GM18508 (cell line): ENCODE measurements at regions not wholly inside any gene's neighbourhood (a gene's known extent, or its start where the extent isn't known, plus 50 kb on each side); places are given as distances from the start of the nearest gene placed in this dataset.
"Not testable (repeated sequence)": the region's sequence is repeated elsewhere in the genome, so short reads cannot be mapped to it uniquely, and the experiment has no call there.

ENCODE experiments used
- ATAC-seq: cut with Tn5 transposase; IDR thresholded peaks from one replicate; pipeline ENCODE4 v1.9.1; 2021; ENCODE audit warnings: moderate number of reproducible peaks; ENCODE audit not compliant: insufficient read depth, unreplicated experiment

DNA sequence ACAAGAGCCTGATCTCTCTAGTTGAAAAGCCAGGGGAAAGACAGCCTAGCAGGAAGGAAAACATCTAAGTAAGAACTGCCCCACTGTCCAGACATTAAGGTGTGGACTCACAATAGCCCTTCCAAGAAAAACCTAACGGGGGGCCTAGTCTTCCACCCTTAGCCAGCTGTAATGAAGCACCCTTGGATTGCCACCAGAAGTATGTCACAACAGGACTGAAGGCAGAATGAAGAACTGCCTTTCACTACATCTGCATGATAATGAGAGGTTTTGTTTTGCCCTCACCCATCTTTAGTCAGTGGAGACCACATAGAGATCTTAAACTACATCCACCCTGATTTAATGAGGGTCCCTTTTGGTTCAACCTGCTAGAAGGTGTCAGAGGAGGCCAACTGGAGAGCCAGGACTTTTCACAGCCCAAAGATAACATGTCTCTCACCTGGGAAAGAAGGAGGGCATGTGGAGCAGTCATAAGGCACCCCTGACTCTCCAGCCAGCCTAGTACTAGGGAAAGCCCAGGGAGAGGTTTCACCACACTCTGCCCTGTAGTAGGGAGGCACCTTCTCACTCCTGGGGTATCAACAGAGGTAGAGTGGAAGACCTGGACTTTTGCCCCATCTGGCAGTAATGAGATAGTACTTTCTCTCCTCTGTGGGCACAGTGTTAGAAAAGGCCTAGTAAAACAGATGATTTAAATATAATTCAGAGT lies 1017.4 kb upstream of the MANEA start:
- ATAC-seq, result no peak

DNA sequence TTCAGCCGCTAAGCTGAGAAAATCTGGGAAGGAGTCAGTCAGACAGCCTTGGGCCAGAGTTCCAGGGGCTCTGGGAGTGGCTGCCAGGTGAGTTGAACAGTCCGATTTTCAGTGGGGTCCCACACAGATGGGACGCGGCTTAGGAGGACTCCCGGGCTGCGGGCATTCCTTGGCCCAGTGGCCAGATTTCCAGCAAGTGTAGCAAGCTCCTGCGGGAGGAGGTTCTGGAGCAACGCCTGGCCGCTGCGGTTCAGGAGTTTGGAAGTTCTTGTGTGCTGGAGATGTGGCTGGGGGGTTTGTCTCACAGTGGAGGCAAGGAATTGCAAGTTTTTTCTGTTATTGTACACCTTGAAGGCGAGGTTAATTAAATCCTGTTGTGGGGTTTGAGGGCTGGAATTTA lies 1020.1 kb upstream of the MANEA start:
- not testable (repeated sequence) for ATAC-seq

DNA sequence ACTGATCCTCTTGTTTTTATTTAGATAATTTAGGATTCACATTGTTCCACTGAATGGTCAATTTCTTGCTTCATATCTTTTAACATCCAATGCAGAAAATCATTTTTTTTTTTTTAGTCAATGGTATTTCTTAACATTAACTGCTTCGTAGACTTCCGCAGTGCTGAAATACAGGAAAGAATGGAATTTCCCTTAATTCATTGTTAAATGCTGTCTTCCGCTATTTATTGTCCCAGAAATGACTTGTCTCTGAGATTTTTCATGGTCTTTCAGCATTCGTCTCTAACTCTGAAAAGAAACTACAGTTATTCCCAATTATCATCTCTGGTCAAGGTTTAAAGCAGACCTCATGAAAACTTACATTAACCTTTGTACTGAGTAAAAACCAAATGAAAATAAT lies 1029.1 kb upstream of the MANEA start:
- no peak for ATAC-seq

DNA sequence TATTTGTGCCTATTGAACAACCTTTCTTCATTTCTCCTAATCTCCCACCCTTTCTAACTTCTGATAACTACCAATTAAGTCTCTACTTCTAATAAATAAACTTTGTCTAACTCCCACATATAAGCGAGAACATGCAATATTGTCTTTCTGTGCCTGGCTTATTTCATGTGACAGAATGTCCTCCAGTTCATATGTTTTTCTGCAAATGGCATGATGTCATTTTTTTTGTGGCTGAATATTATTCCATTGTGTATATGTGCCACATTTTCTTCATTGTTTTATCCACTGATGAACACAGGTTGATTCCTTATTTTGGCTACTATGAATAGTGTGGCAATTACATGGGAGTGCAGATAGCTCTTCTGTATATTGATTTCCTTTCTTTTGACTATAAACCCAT lies 1041.5 kb upstream of the MANEA start:
- no peak for ATAC-seq

DNA sequence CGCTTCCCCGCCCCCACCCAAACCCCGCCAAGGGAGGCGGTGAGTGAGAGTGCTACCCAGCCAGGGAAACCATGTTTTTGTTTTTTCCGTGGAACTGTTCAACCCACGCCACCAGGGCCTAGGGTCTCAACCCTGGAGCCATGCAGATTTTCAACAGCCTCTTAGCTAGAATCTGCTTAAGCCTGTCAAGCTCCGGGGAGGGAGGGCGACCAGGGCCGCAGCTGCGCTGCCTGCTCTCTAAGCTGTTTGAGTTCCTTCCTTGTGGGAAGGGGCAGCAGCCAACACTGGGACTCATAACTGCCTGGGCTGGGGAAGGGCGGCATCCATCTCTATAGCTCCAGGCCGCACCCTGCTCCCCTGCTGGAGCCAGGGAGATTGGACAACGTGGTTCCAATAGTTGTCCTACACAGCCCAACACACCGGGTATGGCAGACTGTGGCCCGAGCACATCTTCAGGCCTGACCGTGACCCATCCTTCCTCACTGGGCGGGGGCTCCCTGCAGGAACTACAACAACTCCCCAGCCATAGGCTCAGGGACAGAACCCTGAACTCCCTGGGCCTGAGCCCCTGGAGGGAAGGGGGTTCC lies 1065.7 kb upstream of the MANEA start:
- ATAC-seq, result no peak

DNA sequence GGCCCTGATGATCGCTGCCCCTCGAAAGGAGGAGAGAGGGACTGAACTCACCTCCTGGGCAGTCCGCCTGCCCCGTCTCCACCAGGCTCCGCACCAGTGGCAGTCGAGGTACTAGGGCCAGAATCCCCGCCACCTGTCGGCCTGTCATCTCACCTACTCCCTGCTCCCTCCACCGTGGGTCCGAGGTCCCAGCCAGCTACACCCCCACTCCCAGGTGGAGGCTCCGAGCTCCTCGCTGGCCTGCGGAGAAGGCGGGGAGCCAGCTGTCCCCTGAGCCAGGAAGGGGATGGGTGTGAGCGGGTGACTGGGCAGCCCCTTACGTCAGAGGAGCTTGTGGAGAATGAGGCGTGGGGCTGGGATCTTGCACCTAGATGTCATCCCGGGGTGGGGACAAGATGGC lies 1066.5 kb upstream of the MANEA start:
- no peak for ATAC-seq

DNA sequence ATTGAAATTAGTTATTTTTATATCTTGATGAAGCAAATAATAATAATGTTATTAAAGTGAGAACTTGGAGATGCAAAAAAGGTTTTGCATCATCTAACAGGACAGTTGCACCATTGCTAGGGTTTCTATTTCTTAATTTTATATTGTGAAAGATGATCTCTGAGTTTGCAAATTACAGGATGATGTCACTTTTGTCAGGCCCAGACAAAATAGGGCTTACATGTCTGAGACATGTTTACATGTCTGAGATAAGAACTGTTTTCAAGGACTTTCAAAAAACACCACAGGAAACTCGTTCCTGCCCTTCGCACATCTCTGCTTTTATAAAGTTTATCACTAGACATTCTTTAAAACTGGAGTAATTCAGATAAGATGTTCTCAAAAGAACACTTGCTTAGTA lies 1075.8 kb upstream of the MANEA start:
- ATAC-seq, result no peak

DNA sequence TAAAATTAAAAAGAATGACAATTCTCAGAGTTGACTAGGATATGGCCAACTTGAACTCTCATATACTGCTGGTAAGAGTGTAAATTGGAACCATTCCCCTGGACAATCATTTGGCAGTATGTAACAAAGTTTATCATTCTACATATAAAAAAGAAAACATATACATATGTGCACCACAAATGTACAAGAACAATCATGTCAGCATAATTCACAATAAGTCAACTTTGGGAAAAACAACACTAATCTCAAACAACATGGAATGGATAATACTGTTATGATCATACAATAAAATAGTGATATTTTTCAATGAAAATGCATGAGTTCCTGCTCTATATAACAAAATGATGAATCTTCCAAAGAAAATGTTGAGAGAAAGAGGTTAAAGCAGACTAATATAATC lies 1078.7 kb upstream of the EPHA7 start:
- no peak for ATAC-seq

DNA sequence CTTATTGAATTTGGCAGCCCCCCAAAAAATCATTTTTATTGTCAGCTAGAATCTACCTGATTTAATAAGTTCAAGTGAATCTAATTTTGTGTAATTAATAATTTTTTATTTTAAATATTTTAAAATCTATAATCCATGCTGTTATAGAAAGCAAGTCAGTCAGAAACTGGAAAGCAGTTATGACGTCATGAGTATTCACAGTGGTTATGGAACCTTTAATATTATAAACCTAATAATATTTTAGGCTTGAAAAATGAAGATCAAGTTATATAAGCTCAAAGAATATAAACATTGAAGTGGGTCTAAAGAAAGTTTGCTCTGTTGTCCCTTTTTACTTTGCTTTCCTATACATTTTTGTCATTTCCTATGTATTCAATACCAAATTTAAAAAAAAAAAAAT lies 1075.1 kb upstream of the EPHA7 start:
- ATAC-seq, result no peak

DNA sequence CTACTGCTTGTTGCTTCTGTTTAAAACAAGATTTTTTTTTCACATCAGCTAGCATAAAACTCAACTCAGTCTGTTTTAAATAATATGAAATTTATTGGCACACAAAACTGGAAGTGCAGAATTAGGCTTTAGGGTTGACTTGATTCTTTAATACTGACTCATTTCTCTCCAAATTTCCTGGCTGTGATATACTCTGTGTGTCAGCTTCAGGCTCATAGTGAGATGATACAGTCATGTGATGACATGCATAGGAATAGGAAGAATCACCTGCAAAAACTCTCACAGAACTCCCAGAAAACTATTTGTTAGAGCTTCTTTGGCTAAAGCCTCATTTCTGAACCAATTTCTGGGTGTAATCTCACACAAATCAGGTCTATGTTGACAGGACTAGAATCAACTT lies 1068.0 kb upstream of the EPHA7 start:
- no peak for ATAC-seq

DNA sequence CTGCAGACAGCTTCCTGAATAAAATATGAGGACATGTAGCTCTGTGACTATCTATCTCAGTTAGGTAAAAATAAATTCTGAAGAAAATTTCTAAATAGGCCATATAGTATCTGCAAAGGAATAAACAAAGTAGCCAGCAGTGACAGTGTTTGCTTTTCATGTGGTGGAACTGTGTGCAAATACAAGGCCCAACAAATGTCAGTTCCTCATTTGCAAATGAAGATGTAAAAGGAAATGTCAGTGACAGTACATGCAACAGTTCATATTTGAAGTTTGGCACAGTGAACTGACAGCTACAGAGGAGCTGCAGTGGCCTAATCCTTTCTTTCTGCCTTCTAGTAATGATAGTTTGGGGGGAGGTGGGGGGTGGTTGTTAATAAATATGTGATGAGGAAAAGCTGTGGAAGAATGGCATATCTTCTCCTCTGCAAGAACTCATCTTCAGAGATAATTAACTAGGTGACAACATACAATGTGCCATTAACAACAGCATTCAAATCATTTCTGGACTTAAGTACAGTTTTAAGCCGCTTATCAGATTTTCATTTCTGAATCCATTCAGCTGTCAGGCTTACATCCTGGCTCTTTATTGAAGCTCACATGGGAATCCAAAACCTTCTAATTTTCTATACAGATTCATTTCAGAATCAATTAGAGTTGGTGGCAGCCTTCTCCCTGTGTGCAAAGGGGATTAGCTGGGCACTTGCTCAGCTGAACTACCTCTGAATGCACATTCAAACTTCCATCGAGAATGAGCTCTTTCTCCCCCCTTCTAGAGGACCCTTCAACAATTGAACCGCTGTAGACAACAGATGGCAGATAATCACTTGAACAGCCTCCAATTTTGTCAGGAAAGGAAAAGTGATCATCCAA lies 1059.0 kb upstream of the EPHA7 start:
- ATAC-seq, result no peak

DNA sequence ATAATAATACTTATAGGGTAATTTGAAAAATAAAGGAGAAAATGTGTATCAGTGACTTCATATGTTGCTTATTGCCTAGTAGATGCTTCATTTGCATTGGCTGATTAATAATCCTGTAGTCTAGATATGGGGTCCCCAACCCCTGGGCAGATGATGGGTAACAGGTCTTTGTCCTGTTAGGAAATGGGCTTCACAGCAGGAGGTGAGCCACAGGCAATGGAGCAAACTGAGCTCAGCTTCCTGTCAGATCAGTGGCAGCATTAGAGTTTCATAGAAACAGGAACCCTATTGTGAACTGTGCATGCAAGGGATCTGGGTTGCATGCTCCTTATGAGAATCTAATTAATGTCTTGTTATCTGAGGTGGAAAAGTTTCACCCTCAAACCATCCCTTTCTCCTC lies 1049.5 kb upstream of the EPHA7 start:
- ATAC-seq, result no peak

DNA sequence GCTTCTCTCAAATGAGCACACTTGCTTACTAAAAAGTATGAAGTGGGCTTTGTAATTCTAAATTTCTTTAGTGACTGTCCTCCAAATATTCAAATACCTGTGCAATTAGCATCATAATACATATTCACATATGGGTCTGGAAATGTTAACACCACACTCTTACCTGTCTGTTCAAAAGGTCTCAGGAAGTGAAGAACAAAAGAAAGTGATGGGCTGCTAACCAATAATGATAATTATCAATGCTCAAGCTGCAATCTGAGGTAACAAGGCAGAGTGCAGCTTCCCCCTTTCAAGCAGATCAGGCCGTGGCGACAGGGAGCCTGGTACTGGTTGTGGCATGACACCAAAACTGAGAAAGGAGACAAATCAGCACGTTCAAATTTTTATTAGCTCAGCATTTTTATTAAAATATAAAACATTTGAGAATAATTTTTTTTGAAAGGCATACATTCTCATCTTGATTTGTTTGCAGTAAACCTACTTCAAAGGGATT lies 1044.7 kb upstream of the EPHA7 start:
- no peak for ATAC-seq

DNA sequence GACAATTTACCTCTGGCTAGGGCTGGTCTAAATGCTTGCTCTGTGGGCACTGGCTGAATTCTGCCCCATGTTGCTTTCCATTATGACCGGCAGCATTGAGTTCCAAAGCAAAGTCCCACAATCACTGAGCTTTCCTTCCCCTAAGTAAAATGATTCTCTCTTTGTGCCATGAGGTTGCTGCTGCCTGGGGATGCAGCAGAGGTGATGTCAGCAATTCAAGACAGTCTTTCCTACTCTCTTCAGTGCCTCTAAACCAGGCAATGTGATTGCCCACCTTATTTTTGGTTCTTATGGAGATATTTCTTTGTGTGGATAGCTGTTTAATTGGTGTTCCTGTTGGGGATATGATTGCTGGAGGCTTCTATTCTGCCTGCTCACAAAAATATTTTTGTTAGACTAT lies 1043.9 kb upstream of the EPHA7 start:
- no peak for ATAC-seq

DNA sequence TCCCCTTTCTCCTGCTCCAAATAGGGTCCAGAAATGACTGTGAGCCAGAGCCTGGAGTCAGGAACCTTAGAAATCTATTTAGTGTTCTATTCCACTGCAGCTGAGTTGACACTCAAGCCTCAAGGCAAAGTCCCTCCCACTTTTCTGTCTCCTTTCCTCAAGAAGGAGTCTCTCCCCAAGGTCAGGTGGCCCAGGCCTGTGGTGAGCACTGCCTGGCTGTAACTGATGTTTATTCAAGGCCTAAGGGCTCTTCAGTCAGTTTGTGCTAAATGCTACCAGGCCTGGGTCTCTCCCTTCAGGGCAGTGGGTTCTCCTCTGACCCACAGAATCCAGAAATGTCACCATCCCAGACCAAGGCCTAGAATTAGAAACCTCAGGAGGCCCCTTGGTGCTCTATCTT lies 1042.9 kb upstream of the EPHA7 start:
- no peak for ATAC-seq

DNA sequence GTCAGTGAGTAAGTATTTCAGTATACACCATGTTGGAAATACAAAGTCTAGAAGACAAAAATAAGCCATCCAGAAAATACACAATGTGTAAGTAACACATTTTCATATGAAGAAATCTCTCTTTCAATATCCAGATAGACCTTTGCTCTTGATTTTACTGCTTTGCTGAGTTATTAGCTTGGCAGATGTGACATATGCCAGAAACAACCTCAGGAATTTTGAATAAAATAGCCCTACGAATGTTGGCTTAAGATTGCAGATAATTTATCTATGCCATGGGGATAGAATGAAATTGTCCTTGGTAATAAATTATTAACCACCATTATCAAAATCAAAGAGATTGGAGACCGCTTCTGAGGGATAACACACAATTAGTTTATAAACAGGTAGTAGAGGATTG lies 1036.9 kb upstream of the EPHA7 start:
- no peak for ATAC-seq

DNA sequence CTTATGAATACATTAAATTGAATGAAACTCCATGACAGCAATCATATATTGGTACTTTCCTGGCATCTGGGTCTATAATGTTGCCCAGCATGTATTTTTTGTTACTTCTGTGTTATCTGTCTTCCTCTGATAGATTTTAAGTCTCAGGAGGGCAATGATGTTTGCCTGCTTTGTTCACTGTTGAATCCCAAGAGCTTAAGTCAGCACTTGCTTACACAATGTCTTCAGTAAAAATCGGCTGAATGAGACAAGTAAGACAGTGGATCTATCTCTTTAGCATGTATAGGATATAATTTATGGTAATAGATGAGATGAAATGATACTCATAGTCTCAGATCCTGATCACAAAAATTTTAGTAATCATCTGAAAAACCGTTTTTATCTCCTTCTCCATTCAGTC lies 1034.9 kb upstream of the EPHA7 start:
- no peak for ATAC-seq

DNA sequence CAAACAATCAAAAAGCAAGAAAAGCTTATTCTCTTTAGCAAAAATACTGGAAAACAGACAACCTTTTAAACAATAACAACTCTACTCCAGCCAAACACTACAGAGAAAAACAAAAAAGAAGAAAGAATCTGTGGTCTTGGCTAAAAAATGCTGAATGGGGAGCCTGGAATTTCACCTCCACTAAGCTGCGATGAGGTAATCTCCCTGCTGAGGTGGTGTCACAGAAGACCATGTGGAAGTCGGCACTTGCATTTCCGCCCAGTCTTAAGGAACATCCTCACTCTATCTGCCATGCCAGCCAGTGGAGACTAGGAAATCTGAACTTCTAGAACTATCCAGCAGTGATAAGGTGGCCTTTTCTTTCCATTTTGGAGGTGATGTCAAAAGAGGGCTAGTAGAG lies 1026.8 kb upstream of the EPHA7 start:
- no peak for ATAC-seq

DNA sequence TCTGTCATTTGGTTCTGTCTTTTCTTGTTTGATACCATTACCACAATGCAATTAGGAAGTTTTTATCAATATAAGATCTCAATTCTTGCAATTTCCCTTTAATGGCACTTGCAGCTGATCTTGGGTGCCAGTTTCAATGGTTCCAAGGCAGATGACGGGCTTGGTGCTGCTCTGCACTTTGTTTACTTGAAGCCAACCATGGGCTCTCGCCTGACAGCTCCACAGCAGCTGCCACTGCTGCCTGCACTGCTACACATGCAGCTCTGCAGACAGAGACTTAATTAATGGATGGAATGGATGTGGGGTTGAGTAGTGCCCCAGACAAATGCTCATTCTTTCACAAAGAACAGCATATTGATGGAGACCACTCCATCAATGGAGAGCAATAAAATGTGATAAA lies 1024.3 kb upstream of the EPHA7 start:
- no peak for ATAC-seq

DNA sequence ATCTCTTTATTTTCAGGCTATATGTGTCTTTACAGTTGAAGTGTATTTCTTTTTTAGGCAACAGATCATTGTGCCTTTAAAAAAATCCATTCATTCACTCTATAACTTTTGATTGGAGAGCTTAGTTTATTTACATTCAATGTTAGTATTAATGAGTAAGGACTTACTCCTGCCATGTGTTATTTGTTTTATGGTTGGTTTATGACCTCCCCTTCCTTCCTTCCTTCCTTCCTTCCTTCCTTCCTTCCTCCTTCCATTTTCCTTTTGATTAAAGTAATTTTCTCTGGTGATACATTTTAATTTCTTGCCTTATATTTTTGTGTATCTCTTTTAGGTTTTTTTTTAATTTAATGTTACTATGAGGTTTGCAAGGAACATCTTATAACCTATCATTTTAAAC lies 1005.3 kb upstream of the EPHA7 start:
- no peak for ATAC-seq

DNA sequence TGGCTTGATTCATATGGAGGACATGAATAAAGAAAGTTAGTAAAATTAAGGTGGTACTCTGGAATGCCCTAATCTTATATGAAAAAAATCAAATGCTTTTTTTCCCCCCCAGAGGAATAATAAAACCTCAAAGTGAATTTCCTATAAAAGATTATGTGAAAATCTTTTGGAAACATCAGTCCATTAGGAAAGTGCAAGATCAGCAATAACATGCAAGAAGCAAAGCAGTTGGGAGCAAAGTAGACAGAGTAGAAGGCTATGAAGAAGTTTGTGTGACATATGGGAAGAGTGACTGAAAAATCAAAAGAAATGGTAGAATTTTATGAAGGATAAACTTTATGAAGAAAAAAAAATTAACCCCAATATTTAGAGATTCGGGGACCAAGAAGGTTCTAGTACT lies 998.0 kb upstream of the EPHA7 start:
- ATAC-seq, result no peak
